Activated T-cell treated with anti-CD3 and anti-CD28 coated beads, Interleukin-2, amount 50 U/mL, for 1 hour (primary cell): ENCODE measurements at regions not wholly inside any gene's neighbourhood (a gene's known extent, or its start where the extent isn't known, plus 50 kb on each side); places are given as distances from the start of the nearest gene placed in this dataset.

Source experiments
- DNase-seq: peaks from one replicate; pipeline ENCODE4 v3.0.0-alpha.2; 2020

DNA sequence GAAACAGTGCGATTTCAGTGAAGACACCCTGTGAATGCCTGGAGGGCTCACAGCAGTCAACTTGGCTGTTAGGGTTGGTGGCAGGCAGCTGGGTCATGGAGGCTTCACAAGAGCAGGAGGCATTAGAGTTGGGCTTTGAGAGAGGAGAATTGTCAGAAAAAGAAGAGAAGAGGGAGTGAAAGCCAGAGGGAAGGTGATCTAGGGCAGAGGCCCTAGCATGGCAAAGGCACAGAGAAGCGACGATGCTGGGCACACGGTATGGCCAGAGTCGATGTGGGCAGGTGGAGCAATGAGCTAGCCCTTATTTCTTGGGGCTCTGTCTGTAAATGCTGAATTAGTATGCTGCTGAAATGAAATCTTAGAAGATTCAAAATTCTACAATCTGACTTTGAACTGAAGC, 52.6 kb upstream of the OLFM4 start:
- no peak for DNase-seq

DNA sequence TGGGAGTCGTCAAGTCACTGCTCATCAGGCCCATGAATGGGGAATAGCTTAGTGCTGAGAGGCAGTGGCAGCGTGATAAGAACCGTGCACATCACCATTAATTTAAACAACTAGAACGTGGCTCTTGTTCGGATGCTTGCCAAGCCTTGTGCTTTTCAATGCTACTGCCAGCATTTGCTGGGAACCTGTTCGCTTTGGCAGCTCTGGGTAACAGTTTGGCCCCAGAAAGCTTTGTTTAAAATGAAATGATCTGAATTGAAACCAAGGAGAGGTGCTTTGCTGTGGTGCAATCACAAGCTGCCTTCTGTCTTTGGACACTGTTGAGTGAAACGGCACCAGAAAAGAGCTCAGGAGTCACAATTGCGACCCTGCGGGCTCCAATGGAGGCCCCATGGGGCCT, 53.5 kb upstream of the OLFM4 start:
- no peak for DNase-seq

DNA sequence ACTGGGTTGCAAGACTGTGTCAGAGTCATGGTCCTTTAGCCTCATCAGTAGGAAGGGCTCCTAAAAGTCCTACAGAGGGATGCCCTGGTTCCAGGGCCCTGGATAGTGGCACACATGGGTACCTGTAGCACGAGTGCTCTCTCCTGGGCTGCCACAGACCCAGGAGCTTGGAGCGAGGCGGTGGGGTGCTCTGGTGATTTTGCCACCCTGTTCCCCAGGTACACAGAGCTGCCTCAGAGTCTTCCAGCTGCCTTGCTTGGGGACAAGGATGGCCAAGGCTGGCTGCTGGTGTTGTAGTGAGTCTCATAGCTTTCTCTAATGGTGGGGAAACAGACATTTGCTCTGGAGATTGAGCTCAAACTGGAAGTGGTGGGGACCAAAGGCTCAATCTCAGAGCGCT, 53.9 kb upstream of the OLFM4 start:
- no peak for DNase-seq

DNA sequence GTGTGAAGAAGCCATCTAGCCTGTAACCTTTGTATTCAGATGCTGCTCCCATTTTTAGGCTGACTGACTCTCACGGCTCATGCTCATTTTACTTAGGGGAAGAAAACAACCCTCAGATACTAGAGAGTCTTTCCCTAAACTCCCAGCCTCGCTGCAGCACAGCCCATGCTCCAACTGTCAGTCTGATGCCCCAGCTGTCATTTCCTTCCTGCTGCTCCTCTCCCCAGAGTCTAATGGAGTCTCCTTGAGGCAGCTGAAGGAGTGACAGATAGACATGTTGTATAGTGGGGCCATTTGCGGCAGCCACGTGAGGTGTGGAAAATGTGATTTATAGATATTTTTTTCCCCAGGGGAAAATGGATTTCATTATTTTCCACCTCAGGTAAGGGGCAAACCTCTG, 59.2 kb upstream of the OLFM4 start:
- no peak for DNase-seq

DNA sequence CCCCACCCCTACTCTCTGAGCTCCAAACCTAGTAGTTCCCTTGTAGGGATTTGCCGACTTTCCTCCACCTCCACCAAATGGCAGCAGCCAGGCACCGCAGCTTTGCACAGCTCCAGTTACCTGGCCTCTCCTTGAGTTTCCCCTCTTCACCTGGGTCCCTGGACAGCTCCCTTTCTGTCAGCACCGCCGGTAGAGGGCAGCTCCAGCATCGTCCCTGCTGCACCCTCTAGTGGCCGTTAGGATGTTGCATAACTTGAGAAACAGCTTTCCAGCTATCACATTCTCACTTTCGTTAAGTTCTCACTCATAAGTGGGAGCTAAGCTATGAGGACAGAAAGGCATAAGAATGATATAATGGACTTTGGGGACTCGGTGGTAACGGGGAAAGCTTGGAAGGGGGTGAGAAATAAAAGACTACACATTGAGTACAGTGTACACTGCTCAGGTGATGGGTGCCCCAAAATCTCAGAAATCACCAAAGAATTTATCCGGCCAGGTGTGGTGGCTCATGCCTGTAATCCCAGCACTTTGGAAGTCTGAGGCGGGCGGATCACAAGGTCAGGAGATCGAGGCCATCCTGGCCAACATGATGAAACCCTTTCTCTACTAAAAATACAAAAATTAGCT, 60.4 kb upstream of the OLFM4 start:
- DNase-seq: peak; percentile 49

DNA sequence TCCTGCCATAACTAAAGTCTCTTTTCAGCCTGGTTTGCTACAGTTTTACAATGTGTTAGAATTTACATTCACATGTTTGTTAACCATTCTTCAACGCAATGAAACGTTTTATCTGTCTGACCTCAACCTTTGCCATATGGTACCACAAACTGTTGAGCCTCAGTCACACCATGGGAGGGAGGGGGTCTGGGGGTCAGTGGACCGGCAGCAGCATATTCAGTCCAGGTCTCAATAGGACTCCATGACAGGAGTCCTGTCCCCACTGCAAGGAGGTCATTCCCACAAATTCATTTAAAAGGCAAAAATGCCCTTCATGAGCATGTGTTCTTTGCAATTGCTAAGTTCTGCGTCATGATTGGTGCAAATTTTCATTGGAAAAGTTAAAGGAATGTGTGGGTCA, 66.6 kb upstream of the OLFM4 start:
- no peak for DNase-seq

DNA sequence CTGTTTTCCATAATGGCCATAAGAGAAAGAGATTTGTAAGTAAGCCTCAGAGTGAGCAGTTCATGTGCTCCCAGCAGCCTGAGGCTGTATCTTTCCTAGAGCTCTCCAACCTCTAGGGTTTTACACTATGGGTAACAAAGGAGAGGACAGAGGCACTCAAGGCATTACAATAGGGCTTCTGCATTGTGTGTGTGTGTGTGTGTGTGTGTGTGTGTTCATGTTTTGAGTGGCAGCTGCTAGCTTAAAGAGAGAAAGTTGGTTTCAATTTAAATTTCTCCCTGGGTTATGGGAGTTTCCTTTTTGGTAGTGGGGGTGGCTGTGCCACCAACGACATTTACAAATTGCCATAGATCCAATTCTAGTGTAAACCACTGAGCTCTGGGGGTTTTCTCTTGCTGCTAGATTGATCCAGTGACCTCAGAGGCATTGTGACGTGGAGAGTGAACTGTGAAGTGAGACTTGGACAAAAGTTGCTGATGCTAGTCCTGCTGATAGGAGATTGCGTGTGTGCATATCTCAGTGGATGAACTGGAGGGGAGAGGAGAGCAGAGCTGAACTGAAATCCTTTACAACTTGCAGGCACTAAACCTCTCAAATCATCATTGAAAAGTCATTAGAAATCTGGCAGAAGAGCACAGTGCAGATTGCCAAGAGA, 67.2 kb upstream of the OLFM4 start:
- DNase-seq: no peak

DNA sequence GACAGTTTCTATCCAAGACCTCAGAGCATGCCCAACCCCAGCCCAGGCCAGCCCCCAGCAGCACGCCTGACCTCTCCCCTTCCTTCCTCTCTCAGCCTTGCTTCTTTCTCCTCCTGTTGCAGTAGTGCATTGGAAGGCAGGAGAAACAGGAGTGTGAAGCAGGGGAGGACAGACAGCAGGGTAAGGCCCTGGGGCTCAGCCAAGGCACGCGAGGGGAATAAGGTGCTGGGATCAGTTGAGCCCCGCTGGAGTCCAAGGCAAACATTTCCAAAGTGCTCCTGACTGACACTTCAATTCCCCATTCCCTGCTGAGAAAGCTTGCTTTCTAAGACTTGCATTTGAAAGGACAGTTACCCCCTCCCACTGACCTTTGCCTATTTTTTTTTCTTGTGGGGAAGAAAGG, 73.1 kb upstream of the OLFM4 start:
- no peak for DNase-seq

DNA sequence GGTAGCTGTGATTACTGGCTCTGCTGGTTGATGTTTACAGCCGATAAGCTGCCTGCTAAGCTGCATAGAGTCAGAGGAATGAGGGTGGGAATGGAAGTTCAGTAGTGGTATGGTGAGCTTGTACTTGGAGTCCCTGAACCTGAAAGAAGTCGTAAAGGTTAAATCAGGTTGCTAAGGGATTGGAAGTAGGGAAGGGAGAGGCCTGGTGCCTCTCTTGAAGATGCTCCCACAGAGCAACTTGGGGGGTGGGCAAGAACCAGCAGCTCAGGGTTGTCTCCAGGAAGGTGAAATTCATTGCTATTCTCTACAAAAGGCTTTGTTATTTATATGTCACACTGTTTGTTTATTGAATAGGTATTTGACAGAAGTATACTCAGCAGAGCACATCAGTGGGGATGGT, 73.8 kb upstream of the OLFM4 start:
- no peak for DNase-seq

DNA sequence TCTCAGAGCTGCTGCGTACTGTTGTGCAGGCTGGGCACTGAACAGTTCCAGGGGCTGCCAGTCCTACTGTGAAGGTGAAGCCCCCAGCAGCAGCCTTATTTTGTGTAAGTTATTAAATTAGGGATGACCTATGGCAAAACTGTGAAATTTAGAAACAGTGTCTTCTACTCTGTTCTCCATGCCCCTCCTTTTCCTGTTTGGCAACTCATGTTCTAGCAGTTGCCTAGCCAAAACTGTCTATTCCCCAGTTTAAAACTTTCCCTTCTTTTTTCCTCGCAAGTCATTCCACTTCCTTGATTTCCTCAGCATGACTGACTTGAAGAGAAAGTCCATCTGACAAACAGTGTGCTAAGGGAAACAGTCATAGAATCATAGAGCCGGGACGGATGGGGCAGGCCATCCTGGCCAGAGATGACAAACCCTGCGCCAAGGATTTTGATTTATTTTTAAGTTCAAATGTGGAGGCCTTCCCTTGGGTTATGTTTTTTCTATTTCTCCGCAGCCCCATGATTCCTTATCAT, 78.1 kb upstream of the OLFM4 start:
- DNase-seq: no peak

DNA sequence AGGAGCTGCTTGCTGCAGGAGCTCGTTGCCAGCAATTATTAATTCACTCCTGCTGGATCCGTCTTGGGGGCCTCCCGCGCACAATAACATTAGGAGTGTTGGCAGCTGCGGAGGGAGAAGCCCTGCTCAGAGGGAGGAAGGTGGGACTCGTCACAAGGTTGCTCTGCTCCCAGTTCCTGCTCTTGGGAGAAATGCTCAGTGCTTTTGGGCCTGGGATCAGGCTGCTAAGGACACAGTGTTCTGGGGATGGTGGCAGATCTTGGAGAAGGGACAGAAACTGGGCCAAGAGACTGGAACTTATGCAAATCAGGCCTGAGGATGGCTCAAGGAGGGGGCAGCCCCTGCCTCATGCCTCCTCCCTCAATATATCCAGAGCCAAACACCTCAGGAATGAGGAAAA, 78.9 kb upstream of the OLFM4 start:
- no peak for DNase-seq

DNA sequence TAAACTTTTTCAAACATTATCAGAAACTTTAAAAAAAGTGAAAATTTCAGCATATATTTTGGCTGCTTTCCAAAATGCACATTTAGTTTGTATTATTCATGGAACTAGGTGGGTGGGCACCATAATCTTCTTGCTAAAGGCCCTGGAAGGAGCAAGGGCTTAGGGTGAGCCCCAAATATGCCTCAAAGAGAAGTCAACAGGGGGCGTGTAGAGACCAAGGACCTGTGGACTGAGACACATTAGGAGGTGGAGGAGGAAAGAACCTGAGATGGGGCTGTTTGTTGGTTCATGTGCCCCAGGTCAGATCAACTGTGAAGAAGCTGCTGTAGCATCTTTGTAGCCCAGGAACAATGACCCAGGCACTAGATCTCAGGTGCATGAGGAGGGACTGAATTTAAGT, 79.6 kb upstream of the OLFM4 start:
- no peak for DNase-seq

DNA sequence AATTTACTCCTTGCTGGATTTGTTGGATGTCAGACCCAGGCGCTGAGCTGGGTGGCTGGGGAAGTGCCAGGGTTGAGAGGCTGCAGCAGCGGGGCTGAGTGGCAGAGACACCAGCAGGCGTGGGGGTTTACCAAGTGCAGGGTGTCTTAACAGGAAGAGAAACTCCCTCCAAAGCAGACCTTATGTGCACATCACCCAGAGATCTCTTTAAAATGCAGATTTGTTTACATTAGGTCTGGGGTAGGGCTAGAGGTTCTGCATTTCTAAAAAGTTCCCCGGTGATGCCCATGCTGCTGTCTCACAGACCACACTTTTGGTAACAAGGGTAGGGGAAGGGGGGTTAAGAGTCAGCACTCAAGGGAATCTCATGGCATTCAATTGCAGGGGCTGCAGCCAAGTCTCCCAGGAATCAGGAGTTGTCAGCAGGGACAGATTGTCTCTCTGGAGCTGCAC, 80.7 kb upstream of the OLFM4 start:
- DNase-seq: no peak

DNA sequence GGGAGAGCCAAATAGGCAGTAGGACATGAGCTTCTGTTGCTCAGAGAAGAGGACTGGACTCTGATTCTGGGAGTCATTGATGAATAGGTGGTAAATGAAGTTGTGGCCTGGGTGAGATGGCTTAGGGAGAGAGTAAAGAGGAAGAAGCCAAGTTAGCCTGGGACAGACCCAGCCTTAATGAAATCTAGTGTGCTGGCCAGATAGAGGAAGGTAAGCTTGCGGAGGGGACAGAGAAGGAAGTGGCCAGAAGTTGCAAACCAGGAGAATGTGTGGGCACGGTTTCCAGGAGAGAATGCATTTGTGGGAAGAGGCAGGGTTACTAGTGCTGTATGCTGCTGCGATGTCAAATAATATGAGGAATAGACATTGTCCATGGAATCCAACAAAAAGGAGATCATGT, 83.3 kb upstream of the OLFM4 start:
- no peak for DNase-seq

DNA sequence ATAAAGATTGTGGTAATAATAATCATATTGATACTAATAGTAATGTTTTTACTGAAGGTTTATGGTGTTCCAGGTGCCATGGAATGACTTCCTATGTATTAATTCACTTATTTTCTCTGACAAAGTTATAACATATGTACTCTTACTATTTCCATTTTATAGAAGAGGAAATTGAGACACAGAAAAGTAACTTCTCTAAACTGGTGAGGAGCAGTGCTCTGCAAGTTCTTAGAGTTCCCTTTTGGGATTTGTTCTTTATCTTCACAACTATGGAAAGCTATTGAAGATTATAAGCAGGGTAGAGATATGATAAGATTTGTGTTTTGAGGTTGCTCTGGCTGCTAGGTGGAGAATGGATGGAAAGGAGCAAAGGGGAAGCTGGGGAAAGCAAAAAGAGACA, 83.9 kb upstream of the OLFM4 start:
- no peak for DNase-seq

DNA sequence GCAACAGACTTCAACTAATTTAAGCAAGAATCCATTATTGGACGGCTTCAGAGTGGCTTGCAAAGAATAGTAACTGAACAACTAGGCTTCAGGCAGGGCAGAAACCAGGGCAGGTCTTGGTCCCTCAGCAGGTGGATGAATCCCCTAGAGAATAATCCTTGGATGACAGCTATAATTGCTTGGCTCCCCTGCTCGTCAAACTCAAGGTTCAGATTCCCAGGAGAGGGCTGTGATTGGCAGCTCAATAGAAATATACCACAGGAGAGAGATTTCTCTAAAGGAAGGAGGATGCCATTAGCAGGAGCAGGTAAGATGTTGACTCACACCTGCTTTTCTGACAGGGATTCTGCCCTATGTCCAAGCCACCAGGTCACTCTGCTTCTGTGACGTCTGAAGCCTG, 89.6 kb upstream of the PCDH8 start:
- DNase-seq: no peak

DNA sequence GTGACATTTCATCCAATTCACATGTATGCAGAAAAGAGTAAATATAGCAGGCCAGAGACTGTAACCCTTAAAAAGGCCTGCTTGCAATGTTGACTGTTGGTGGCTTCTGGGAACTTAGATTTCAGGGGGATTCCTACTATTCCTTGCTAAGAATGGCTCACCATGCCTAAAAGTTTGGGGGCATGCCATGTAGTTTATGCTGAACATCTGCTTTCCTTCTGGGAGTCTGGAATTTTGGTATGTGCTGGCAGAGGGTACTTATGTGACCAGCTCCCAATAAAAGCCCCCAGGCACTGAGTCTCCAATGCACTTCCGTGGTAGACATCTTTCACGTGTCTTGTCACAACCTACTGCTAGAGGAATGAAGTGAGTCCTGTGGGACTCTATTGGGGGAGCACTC, 88.4 kb upstream of the PCDH8 start:
- DNase-seq: no peak

DNA sequence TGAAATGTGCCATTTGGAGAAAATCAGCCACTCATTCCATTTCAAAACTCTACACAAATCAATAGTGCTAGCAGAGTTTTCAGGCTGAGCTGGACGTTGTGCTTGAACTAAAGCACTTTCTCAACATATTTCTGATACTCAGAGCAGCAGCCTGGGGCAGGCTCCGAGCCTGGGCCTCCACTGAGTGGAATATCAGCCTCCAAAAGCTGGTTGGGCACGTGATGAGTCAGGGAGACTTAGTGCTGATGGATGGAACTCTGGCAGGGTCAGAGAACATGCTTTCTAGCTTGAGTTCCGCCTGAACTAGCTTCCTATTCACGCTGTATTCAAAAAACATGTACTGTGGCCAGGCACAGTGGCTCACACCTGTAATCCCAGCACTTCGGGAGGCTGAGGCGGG, 85.8 kb upstream of the PCDH8 start:
- no peak for DNase-seq

DNA sequence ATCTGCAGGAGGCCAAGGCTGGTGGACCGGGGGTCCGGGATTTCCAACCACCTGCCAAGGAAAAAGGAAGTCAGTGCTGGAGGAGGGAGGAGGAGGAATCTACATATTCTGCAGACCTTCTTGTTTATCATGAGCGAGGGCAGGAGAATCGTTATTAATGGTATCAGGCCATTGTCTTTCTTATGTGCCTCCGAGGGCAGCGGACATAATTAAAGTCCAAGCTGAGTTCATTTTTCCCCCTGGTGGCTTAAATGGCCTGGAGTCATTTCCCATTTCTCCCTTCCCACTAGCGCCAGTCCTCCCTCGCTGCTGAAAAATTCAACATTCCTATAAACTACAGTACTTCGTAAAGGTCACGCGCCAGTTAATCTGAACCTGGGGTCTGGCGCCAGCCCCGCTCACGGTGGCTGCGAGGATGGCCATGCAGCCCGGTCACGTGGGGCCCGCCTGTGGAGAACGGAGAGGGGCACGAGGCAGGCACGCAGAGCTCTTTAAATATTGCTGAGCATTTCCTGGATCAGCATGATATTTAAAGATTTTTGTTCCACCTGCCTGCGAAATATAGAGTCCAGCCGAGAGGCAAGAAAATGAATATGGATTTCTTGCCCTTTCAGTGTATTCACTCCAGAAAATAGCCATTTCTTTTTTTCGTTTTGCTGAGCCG, 85.2 kb upstream of the PCDH8 start:
- no peak for DNase-seq

DNA sequence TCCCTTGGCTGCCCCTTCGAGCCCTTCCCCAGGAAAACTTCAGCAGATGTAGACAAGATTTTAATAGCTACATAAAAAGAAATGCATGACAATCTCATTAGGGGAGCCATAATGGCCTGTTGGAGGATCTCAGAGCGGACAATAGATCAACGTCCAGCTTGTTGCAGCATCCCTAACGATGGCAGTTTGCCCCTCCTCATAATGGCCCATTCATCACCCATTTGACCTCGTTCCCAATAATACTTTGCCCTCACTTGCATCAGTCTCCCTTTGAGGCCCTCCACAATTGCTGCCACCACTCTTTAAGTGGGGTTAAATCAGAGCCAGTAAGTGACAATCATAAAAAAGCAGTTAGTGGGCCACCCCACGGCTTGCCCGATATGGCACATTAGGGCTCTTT, 84.7 kb upstream of the PCDH8 start:
- no peak for DNase-seq

DNA sequence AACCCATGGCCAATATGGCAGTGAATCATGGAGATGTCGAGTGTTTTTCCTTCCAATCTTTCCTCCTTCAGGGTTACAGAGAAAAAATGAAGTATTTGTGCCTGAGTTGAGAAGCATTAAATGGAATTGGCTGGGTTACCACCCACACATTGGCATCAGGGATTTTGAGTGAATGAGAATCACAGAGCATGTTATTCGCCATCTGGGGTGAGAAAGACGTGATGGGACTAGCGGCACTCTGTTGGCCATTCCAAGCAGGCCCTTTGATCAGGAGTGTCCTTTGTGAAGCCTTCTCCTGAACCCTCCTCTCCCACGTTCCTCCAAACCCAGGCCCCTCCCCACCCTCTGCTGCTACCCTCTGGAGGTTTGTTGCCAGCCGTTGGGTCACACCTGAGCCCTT, 84.2 kb upstream of the PCDH8 start:
- no peak for DNase-seq

DNA sequence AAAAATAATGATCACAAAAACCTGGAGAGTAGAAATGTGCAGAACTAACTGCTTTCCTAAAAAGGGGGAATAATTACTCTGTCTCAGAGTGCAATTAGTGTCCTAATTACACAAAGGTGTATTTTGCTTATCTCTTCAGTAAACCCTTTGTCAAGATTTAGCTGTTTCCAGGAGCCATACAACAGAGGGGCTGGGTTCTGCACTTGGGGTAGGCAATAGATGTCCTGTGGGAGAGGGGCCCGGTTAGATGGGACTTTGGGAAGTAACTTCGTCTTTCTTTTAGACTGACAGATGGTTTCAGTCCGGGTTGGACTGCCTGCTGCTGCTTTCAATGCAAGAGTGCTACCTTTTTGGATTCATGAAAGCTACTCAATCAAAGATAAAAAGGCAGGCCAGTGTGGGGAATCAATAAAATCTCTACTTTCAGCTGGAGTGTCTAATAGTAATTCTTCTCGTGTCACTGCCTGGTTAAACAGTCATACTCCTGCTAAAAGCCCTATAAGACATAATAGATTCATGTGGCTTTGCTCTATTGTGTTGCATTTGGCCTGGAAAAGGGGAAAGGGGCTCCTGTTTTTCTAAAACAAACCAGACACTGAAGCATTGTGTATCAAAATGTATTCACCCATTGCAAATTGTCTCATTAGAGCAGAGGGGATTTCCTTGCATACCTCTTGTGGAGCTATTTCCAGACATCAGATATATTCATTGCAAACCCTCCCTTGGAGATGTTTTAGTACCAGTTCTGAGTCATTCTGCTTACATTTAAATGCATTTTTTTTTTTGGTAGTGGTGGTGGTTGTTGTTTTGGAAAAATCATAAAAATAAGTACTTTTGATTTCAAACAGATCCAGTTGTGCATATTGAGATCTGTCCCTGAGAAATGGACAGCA, 83.3 kb upstream of the PCDH8 start:
- DNase-seq: no peak

DNA sequence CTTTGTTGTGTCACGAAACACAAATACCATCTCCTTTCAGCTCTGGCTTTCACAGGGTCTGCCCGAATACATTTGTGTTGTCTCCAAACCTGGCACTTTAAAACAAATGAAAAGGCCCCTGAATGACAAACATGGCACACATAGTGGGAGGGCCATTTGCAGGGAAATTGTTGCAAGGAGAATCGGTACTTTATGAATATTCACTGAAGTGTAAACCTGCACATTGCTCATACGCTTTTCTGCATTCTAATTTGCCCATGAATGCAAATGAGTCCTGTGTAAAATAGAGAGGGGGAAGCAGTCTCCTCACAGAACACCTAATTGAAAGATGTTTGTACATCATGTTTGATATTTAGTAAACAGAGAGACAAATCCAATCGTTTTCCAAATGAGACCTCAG, 82.7 kb upstream of the PCDH8 start:
- DNase-seq: no peak
